Pancreas (tissue), 10 donors: ENCODE measurements at regions not wholly inside any gene's neighbourhood (a gene's known extent, or its start where the extent isn't known, plus 50 kb on each side); places are given as distances from the start of the nearest gene placed in this dataset.
"Not testable (repeated sequence)": the region's sequence is repeated elsewhere in the genome, so short reads cannot be mapped to it uniquely, and the experiment has no call there.

Source experiments
- ATAC-seq, 4 donors: fragments of 200-7000 bp; cut with Tn5 transposase; one replicate each; pipeline versions ENCODE4 v1.8.0 to v1.9.1; 2020; ENCODE audit warnings: mild to moderate bottlenecking in 4 of 4, moderate library complexity in 4 of 4
- DNase-seq, 6 donors: peaks; one replicate each; pipeline ENCODE4 v3.0.0-alpha.2; 2020
- FAIRE-seq: peaks from 2 replicates; lab custom pipeline; 2012; peaks lifted over from hg19 to GRCh38; lab: Jason Lieb, UNC
- H3K27ac ChIP-seq, 4 donors: fragments of 200-600 bp; sonication (generic); 1 replicate in 3 of 4; 2 replicates in 1 of 4; pipeline versions ENCODE4 v1.5.0 to v1.8.0; 2020
- H3K27me3 ChIP-seq, 4 donors: fragments of 200-600 bp; one replicate each; pipeline ENCODE4 v1.8.0; 2021
- H3K36me3 ChIP-seq, 3 donors: fragments of 200-600 bp; sonication (generic) in 1 of 3; one replicate each; pipeline versions ENCODE4 v1.5.0 to v1.8.0; 2020 to 2021
- H3K4me1 ChIP-seq, 3 donors: fragments of 200-600 bp; one replicate each; pipeline ENCODE4 v1.8.0; 2021
- H3K4me3 ChIP-seq, 4 donors: fragments of 200-600 bp; sonication (generic) in 2 of 4; one replicate each; pipeline versions ENCODE4 v1.5.0 to v1.8.0; 2020 to 2021
- H3K9me3 ChIP-seq, 4 donors: fragments of 200-600 bp; one replicate each; pipeline ENCODE4 v1.8.0; 2021
- WGBS, 2 donors: extraction: QIAGEN DNeasy Blood & Tissue Kit; methylation state at CpG; one replicate each; pipeline ENCODE4 v1.1.7; 2013; 5-methylcytosine and 5-hydroxymethylcytosine counted together
- intact Hi-C, 3 donors: fragments of 100-400 bp; cut with DNase I; formaldehyde crosslinking; loops; one replicate each; pipeline versions ENCODE4 v1.11.1 to v1.14.2; 2022
- TF ChIP-seq, protein P1 (sequence below), 4 donors: fragments of 200-600 bp; sonication (generic) in 3 of 4; IDR thresholded peaks; one replicate each; pipeline versions ENCODE4 v1.5.0 to v1.8.0; 2021; ENCODE audit warnings: antibody characterized with exemption in 4 of 4
- donor health status: healthy with polysubstance abuse.
- donor health status: DM: no; HTN: no; CAD: no; lungs with moderate emphysema.
- donor health status: DM: no; HTN: no; CAD: no.
- donor health status: control.
- donor health status: control.
- donor health status: Bipolar disorder and iron deficiency.
- donor health status: DM: yes; HTN: yes; CAD: no.
- donor health status: DM: no; HTN: no; CAD: no.
- donor health status: DM: no; HTN: no; CAD: no.
- donor health status: DM: yes; HTN: yes; CAD: no.

GRCh38 chr15:53129121-53129904 is 339.2 kb upstream of the ONECUT1 start:
- intact Hi-C loops, result no loop called here
- TF ChIP-seq, protein P1, sequence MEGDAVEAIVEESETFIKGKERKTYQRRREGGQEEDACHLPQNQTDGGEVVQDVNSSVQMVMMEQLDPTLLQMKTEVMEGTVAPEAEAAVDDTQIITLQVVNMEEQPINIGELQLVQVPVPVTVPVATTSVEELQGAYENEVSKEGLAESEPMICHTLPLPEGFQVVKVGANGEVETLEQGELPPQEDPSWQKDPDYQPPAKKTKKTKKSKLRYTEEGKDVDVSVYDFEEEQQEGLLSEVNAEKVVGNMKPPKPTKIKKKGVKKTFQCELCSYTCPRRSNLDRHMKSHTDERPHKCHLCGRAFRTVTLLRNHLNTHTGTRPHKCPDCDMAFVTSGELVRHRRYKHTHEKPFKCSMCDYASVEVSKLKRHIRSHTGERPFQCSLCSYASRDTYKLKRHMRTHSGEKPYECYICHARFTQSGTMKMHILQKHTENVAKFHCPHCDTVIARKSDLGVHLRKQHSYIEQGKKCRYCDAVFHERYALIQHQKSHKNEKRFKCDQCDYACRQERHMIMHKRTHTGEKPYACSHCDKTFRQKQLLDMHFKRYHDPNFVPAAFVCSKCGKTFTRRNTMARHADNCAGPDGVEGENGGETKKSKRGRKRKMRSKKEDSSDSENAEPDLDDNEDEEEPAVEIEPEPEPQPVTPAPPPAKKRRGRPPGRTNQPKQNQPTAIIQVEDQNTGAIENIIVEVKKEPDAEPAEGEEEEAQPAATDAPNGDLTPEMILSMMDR (IDR thresholded peaks at IDR 0.05), result no peak

DNA sequence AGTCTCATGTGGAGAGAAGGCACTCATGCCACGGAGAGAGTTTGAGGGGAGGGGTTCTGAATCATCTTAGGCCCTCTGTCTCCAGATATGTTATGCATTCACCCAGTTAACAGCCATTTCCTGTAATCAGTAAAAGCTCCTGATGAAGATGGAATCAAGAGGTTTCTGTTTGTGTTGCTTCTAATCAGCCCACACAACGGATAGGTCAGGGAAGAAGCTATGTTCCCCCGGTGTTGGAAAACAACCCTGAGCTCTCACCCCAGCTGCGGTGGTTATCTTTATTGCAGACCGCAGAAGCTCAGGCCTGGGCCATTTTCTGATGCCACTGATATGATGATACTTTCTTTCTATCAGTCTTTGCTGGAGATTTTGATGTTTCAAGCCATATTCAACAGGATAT is 338.5 kb upstream of the ONECUT1 start:
- WGBS, 2 donors, result 79 to 83% methylated on average over 5 of the region's 5 CpGs
- no peaks in the 10 kb centered on the region for H3K36me3 ChIP-seq
- H3K4me3 ChIP-seq, result no peak overlapping the region
- H3K4me1 ChIP-seq, result peaks cover 0 to 2% (median 0%) of the 10 kb centered on the region in 3 donors
- TF ChIP-seq, protein P1 (IDR thresholded peaks at IDR 0.05), result no peak
- no peaks in the 10 kb centered on the region for H3K27me3 ChIP-seq
- no peak for ATAC-seq
- FAIRE-seq, result no peak
- H3K9me3 ChIP-seq, result no peaks in the 10 kb centered on the region
- no peak overlapping the region for H3K27ac ChIP-seq
- no peak for DNase-seq
- intact Hi-C loops, result no loop called here

More at GRCh38 chr15:53129121-53129904, 339.2 kb upstream of the ONECUT1 start:
- FAIRE-seq (no peak), DNase-seq (no peak), ATAC-seq (no peak)
- no peak overlapping the region for H3K4me3 ChIP-seq
- H3K27me3 ChIP-seq, result no peaks in the 10 kb centered on the region
- no peaks in the 10 kb centered on the region for H3K4me1 ChIP-seq
- 85 to 86% methylated on average over 12 of the region's 12 CpGs for WGBS, 2 donors
- no peaks in the 10 kb centered on the region for H3K9me3 ChIP-seq
- no peaks in the 10 kb centered on the region for H3K36me3 ChIP-seq
- no peak overlapping the region for H3K27ac ChIP-seq

DNA sequence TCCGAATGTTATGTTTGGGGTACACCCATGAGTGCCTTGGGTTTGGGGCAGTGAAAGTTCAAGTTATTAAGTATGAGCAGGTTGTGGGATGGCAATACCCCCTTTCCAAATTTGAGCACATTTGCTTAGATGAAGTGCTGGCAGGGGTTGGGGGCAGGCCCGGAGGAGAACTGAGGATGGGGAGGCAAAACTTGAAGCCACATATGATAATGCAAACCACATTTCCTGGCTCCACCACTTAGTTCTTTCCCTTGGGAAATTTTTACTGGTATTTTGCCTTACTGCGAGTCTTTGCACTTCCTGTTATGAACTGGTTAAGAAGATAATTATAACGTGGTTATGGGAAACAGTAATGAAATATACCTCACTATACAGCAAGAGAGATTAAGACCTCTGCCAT is 336.0 kb upstream of the ONECUT1 start:
- Histone ChIP-seq H3K36me3 (no peaks in the 10 kb centered on the region), H3K4me3 (no peak overlapping the region), H3K9me3 (no peaks in the 10 kb centered on the region), H3K27me3 (no peaks in the 10 kb centered on the region), H3K27ac (no peak overlapping the region), H3K4me1 (peaks cover 0 to 3% (median 0%) of the 10 kb centered on the region in 3 donors)
- no peak for FAIRE-seq
- DNase-seq, result no peak
- ATAC-seq, result no peak
- TF ChIP-seq, protein P1 (IDR thresholded peaks at IDR 0.05), result no peak
- intact Hi-C loops, result no loop called here
- WGBS, 2 donors, result 79 to 82% methylated on average over 4 of the region's 4 CpGs

GRCh38 chr15:53122818-53123217 is 332.7 kb upstream of the ONECUT1 start:
- FAIRE-seq (no peak), ATAC-seq (no peak), DNase-seq (no peak)
- Histone ChIP-seq H3K4me1 (peaks cover 0 to 3% (median 0%) of the 10 kb centered on the region in 3 donors), H3K9me3 (no peaks in the 10 kb centered on the region), H3K27ac (no peak overlapping the region), H3K36me3 (no peaks in the 10 kb centered on the region), H3K27me3 (no peaks in the 10 kb centered on the region), H3K4me3 (no peak overlapping the region)
- WGBS, 2 donors, result 88 to 96% methylated on average over 2 of the region's 2 CpGs
- TF ChIP-seq, protein P1 (IDR thresholded peaks at IDR 0.05), result no peak
- intact Hi-C loops, result no loop called here

GRCh38 chr15:53116915-53117314 is 326.8 kb upstream of the ONECUT1 start:
- FAIRE-seq, ATAC-seq, H3K4me1 ChIP-seq, intact Hi-C loops, H3K27ac ChIP-seq, H3K36me3 ChIP-seq, DNase-seq, H3K4me3 ChIP-seq, H3K27me3 ChIP-seq, H3K9me3 ChIP-seq: not testable (repeated sequence)
